Daoy (cell line): ENCODE measurements at regions not wholly inside any gene's neighbourhood (a gene's known extent, or its start where the extent isn't known, plus 50 kb on each side); places are given as distances from the start of the nearest gene placed in this dataset.
"Not testable (repeated sequence)": the region's sequence is repeated elsewhere in the genome, so short reads cannot be mapped to it uniquely, and the experiment has no call there.

Experiments
- DNase-seq: peaks from one replicate; pipeline ENCODE4 v3.0.0-alpha.2; 2015; ENCODE audit warnings: low read depth

GRCh38 chr14:87241018-87241768, 751.8 kb downstream of the GALC start:
- no peak for DNase-seq

- not testable (repeated sequence) for DNase-seq
These were observed 752.7 kb downstream of the GALC start for GRCh38 chr14:87240319-87240718.

- peak; percentile 7 for DNase-seq
These were observed 759.1 kb downstream of the GALC start for GRCh38 chr14:87233806-87234384.

- DNase-seq = no peak
These were observed 759.7 kb downstream of the GALC start for GRCh38 chr14:87233266-87233665.

GRCh38 chr14:87231336-87232026, 761.5 kb downstream of the GALC start:
- DNase-seq = peak; percentile 16

- no peak for DNase-seq
These were observed 762.3 kb downstream of the GALC start for GRCh38 chr14:87230726-87231125.

- no peak for DNase-seq
These were observed 763.9 kb downstream of the GALC start for GRCh38 chr14:87229131-87229530.

GRCh38 chr14:87217023-87217422, 776.0 kb downstream of the GALC start:
- DNase-seq = no peak

- DNase-seq = no peak
These were observed 778.4 kb downstream of the GALC start for GRCh38 chr14:87214558-87214957.

- no peak for DNase-seq
These were observed 785.2 kb downstream of the GALC start for GRCh38 chr14:87207756-87208155.

- no peak for DNase-seq
These were observed 787.2 kb downstream of the GALC start for GRCh38 chr14:87205811-87206210.

- DNase-seq = no peak
These were observed 789.6 kb downstream of the GALC start for GRCh38 chr14:87203346-87203745.

- no peak for DNase-seq
These were observed 793.6 kb downstream of the GALC start for GRCh38 chr14:87199381-87199780.

- DNase-seq = no peak
These were observed 796.5 kb downstream of the GALC start for GRCh38 chr14:87196436-87196835.

- no peak for DNase-seq
These were observed 805.2 kb downstream of the GALC start for GRCh38 chr14:87187786-87188185.

GRCh38 chr14:87186737-87187136, 806.2 kb downstream of the GALC start:
- DNase-seq = no peak

GRCh38 chr14:87185961-87186560, 806.9 kb downstream of the GALC start:
- DNase-seq = no peak

GRCh38 chr14:87184180-87184579, 808.8 kb downstream of the GALC start:
- DNase-seq = no peak

- no peak for DNase-seq
These were observed 811.7 kb downstream of the GALC start for GRCh38 chr14:87181288-87181687.

- DNase-seq = no peak
These were observed 813.0 kb downstream of the GALC start for GRCh38 chr14:87179936-87180335.

GRCh38 chr14:87178277-87178676, 814.7 kb downstream of the GALC start:
- no peak for DNase-seq

GRCh38 chr14:87175175-87175574, 817.8 kb downstream of the GALC start:
- no peak for DNase-seq

- DNase-seq = no peak
These were observed 821.8 kb downstream of the GALC start for GRCh38 chr14:87171141-87171540.
